WI38 (cell line): ENCODE measurements at regions not wholly inside any gene's neighbourhood (a gene's known extent, or its start where the extent isn't known, plus 50 kb on each side); places are given as distances from the start of the nearest gene placed in this dataset.

Source experiments
- H3K4me3 ChIP-seq: 2 replicates; pipeline ENCODE4 v1.5.1; 2011; ENCODE audit warnings: low read depth, mild to moderate bottlenecking, control low read depth, low read length
- CTCF ChIP-seq: IDR thresholded peaks from 2 replicates; pipeline ENCODE4 v1.5.1; 2012; ENCODE audit warnings: low read depth, mild to moderate bottlenecking, control low read depth, low read length

- no peak for TF ChIP-seq CTCF
- no peak overlapping the region for H3K4me3 ChIP-seq
These were observed 1108.9 kb downstream of the BCL11B start for GRCh38 chr14:98162856-98163805.

GRCh38 chr14:98163873-98164272 lies 1108.1 kb downstream of the BCL11B start:
- H3K4me3 ChIP-seq: no peak overlapping the region
- TF ChIP-seq CTCF: no peak

- no peak for TF ChIP-seq CTCF
- no peak overlapping the region for H3K4me3 ChIP-seq
These were observed 1106.0 kb downstream of the BCL11B start for GRCh38 chr14:98165976-98166375.

DNA sequence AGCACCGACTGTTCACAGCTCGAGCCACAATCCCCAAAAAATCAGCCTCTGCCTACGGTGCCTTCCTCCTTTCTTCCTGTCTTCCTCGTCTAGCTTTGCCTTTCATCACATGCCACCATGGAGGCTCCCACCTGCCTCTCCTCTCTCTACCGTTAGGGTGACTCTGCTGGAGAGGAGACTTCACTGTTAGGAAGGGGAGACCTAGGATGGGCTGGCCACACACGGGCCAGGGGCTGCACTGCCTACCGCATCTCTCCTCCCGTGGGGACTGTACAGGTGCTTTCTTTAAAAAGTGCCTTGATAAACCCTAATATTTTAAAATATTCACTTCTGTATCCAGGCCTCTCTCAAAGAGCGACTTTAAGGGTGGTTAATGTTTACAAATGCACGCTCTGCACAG lies 1104.7 kb downstream of the BCL11B start:
- no peak overlapping the region for H3K4me3 ChIP-seq
- no peak for TF ChIP-seq CTCF

DNA sequence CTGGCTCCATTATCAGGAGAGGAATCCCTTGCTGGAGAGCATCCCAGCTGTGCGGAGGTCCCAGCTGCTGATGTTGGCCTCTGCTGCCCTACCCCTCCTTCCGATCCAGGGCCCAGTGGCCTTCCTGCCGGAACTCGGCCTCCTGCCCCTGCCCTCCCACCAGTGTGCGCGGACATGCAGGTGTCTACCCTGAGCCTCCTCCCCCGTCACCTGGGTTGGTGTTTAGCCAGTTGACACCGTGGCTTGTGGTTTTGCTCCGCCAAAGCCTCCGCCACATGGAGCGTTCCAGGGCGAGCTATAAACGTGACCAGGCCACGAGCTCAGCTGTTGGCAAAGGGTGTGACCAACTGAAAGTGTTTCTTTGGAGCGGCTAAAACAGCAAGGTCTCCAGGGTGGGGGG lies 1104.3 kb downstream of the BCL11B start:
- no peak overlapping the region for H3K4me3 ChIP-seq
- TF ChIP-seq CTCF: no peak

DNA sequence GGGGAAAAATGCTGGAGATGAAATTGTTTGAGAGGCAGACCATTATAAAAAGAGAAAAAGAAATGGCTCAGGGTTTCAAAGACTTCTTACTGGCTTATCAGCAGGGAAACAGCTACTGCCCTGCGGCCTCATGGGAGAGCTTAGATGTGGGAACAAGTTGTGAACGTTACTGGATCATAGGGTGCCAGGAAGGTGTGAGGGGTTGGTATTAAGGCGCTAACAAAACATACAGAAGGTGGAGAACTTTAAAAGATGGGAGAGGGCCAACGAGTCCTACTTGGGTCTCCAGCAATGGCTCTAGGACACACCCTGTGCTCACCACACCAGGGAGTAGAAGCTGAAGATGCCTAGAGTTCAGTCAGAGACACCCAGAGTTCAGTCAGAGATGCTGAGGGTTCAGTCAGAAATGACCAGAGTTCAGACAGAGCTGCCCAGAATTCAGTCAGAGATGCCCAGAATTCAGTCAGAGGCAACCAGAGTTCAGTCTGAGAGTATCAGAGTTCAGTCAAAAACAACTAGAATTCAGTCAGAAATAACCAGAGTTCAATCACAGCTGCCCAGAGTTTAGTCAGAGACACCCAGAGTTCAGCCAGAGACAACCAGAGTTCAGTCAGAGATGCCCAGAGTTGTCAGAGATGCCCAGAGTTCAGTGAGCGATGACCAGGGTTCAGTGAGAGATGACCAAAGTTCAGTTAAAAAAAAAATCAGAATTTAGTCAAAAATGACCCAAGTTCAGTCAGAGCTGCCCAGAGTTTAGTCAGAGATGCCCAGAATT lies 1103.6 kb downstream of the BCL11B start:
- no peak overlapping the region for H3K4me3 ChIP-seq
- TF ChIP-seq CTCF: no peak

DNA sequence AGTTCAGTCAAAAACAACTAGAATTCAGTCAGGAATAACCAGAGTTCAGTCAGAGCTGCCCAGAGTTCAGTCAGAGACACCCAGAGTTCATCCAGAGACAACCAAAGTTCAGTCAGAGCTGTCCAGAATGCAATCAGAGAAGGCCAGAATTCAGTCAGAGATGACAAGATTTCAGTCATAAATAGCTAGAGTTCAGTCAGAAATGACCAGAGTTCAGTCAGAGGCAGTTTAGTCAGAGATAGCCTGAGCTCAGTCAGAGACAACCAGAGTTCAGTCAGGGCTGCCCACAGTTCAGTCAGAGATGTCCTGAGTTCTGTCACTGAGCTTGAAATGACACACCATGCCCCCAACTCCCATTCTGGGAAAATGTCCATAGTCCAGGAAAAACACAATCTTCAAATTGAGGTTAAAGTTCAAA lies 1102.8 kb downstream of the BCL11B start:
- H3K4me3 ChIP-seq: no peak overlapping the region
- TF ChIP-seq CTCF: no peak
